Endodermal cell (in vitro differentiated cells): ENCODE measurements at regions not wholly inside any gene's neighbourhood (a gene's known extent, or its start where the extent isn't known, plus 50 kb on each side); places are given as distances from the start of the nearest gene placed in this dataset.

Experiments
- DNase-seq: peaks from one replicate; pipeline ENCODE4 v3.0.0-alpha.2; 2017
- H3K27ac ChIP-seq: 2 replicates; pipeline ENCODE4 v1.5.1; 2013; ENCODE audit warnings: mild to moderate bottlenecking, low read depth, low read length, moderate library complexity
- H3K27me3 ChIP-seq: 2 replicates; pipeline ENCODE4 v1.6.1; 2013; ENCODE audit warnings: mild to moderate bottlenecking, low read length, moderate library complexity; ENCODE audit not compliant: insufficient read depth, control insufficient read depth, poor library complexity, severe bottlenecking
- H3K36me3 ChIP-seq: 2 replicates; pipeline ENCODE4 v1.7.0; 2013; ENCODE audit warnings: mild to moderate bottlenecking, low read length, moderate library complexity; ENCODE audit not compliant: control insufficient read depth, insufficient read depth
- H3K4me1 ChIP-seq: one replicate; pipeline ENCODE4 v1.7.0; 2013; ENCODE audit warnings: low read length; ENCODE audit not compliant: control insufficient read depth, insufficient read depth
- H3K4me3 ChIP-seq: 2 replicates; pipeline ENCODE4 v1.5.1; 2013; ENCODE audit warnings: mild to moderate bottlenecking, low read length, moderate library complexity
- H3K9ac ChIP-seq: 2 replicates; pipeline ENCODE4 v1.6.1; 2013; ENCODE audit warnings: mild to moderate bottlenecking, low read length, moderate library complexity; ENCODE audit not compliant: poor library complexity, severe bottlenecking; ENCODE audit errors: extremely low read depth
- H3K9me3 ChIP-seq: 2 replicates; pipeline ENCODE4 v1.6.1; 2013; ENCODE audit warnings: mild to moderate bottlenecking, low read length, moderate library complexity; ENCODE audit not compliant: control insufficient read depth
- H3K27ac Mint-ChIP-seq: 2 replicates; pipeline ENCODE4 v1.8.0; 2020; ENCODE audit warnings: mixed read lengths
- H3K27me3 Mint-ChIP-seq: 2 replicates; pipeline ENCODE4 v1.8.0; 2021; ENCODE audit warnings: mild to moderate bottlenecking, mixed read lengths; ENCODE audit not compliant: insufficient read depth
- H3K36me3 Mint-ChIP-seq: 2 replicates; pipeline ENCODE4 v1.8.0; 2020; ENCODE audit warnings: low read depth, mixed read lengths
- H3K4me1 Mint-ChIP-seq: 2 replicates; pipeline ENCODE4 v1.8.0; 2020; ENCODE audit warnings: mixed read lengths
- H3K4me3 Mint-ChIP-seq: 2 replicates; pipeline ENCODE4 v1.8.0; 2020; ENCODE audit warnings: mild to moderate bottlenecking, moderate library complexity, mixed read lengths
- H3K9me3 Mint-ChIP-seq: 2 replicates; pipeline ENCODE4 v1.8.0; 2020; ENCODE audit warnings: mild to moderate bottlenecking, mixed read lengths
- CTCF ChIP-seq: fragments of 200-600 bp; sonication (generic); conservative IDR thresholded peaks from 2 replicates; pipeline ENCODE4 v1.5.0; 2021; ENCODE audit warnings: antibody characterized with exemption, mild to moderate bottlenecking
- WGBS, 2 experiments: methylation state at CpG; one replicate each; pipeline versions ENCODE4 v1.1.5 to v1.1.7; 2013; ENCODE audit warnings: missing lambda C conversion rate in 2 of 2, mixed read lengths in 1 of 2; ENCODE audit not compliant: insufficient coverage in 1 of 2, insufficient read length in 1 of 2; 5-methylcytosine and 5-hydroxymethylcytosine counted together

GRCh38 chr13:64798422-64798821, 2431.7 kb downstream of the PCDH9 start:
- H3K4me3 Mint-ChIP-seq: no peak overlapping the region
- H3K4me1 ChIP-seq: no peaks in the 10 kb centered on the region
- H3K27ac ChIP-seq: no peak overlapping the region
- no peaks in the 10 kb centered on the region for H3K27me3 ChIP-seq
- H3K9me3 Mint-ChIP-seq: no peaks in the 10 kb centered on the region
- H3K9me3 ChIP-seq: no peaks in the 10 kb centered on the region
- no peak overlapping the region for H3K4me3 ChIP-seq
- no peaks in the 10 kb centered on the region for H3K27me3 Mint-ChIP-seq
- no peak for TF ChIP-seq CTCF
- 60 to 88% methylated on average over 1 to 3 of the region's 4 CpGs for WGBS, 2 experiments
- H3K27ac Mint-ChIP-seq: no peak overlapping the region
- no peak overlapping the region for H3K9ac ChIP-seq
- no peaks in the 10 kb centered on the region for H3K36me3 ChIP-seq
- H3K4me1 Mint-ChIP-seq: no peaks in the 10 kb centered on the region
- H3K36me3 Mint-ChIP-seq: no peaks in the 10 kb centered on the region
- DNase-seq: no peak

- Mint-ChIP-seq H3K4me1 (no peaks in the 10 kb centered on the region), H3K4me3 (no peak overlapping the region), H3K27ac (no peak overlapping the region), H3K9me3 (no peaks in the 10 kb centered on the region), H3K36me3 (no peaks in the 10 kb centered on the region), H3K27me3 (no peaks in the 10 kb centered on the region)
- Histone ChIP-seq H3K27me3 (no peaks in the 10 kb centered on the region), H3K27ac (no peak overlapping the region), H3K4me1 (no peaks in the 10 kb centered on the region), H3K9me3 (no peaks in the 10 kb centered on the region), H3K9ac (no peak overlapping the region), H3K36me3 (no peaks in the 10 kb centered on the region), H3K4me3 (no peak overlapping the region)
- TF ChIP-seq CTCF: no peak
- no peak for DNase-seq
- 82 to 86% methylated on average over 2 to 3 of the region's 3 CpGs for WGBS, 2 experiments
Measured at GRCh38 chr13:64793592-64793991, 2436.5 kb downstream of the PCDH9 start.

- Mint-ChIP-seq H3K9me3 (no peaks in the 10 kb centered on the region), H3K4me3 (no peak overlapping the region), H3K27me3 (no peaks in the 10 kb centered on the region), H3K27ac (no peak overlapping the region), H3K4me1 (no peaks in the 10 kb centered on the region), H3K36me3 (no peaks in the 10 kb centered on the region)
- Histone ChIP-seq H3K4me1 (no peaks in the 10 kb centered on the region), H3K27ac (no peak overlapping the region), H3K9me3 (no peaks in the 10 kb centered on the region), H3K36me3 (no peaks in the 10 kb centered on the region), H3K27me3 (no peaks in the 10 kb centered on the region), H3K4me3 (no peak overlapping the region), H3K9ac (no peak overlapping the region)
- DNase-seq: no peak
- WGBS, 2 experiments: 93 to 100% methylated on average over 2 to 3 of the region's 3 CpGs
- no peak for TF ChIP-seq CTCF
Measured at GRCh38 chr13:64793131-64793530, 2437.0 kb downstream of the PCDH9 start.
